ENCODE measurements at regions not wholly inside any gene's neighbourhood (a gene's known extent, or its start where the extent isn't known, plus 50 kb on each side); places are given as distances from the start of the nearest gene placed in this dataset.

DNA sequence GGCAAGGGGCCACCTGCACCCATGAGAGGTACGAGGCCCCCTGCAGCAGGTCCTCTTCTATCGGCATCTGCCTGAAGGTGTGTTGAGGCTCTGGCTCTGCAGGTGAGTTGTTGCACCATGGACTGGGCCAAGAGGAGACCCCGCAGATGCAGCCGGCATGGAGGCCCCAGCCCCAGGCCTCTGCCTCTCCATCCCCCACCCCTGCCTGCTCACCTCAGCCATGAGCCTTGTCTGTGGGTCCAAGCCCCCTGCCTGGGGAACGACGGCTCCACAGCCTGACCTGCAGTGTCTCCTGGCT, 1386.2 kb downstream of the BRD1 start:
- TF ChIP-seq EZH2 (IDR thresholded peaks at IDR 0.05), result no peak
- TF ChIP-seq POLR2AphosphoS5 (IDR thresholded peaks at IDR 0.05; ENCODE audit: borderline replicate concordance, low read depth, low read length), result no peak
- TF ChIP-seq FOXP2 (optimal IDR thresholded peaks at IDR 0.05; ENCODE audit: control extremely low read depth, extremely low read length, insufficient read depth), result no peak
